Renal cortex interstitium (tissue), 11 donors: ENCODE measurements at regions not wholly inside any gene's neighbourhood (a gene's known extent, or its start where the extent isn't known, plus 50 kb on each side); places are given as distances from the start of the nearest gene placed in this dataset.
"Not testable (repeated sequence)": the region's sequence is repeated elsewhere in the genome, so short reads cannot be mapped to it uniquely, and the experiment has no call there.

ENCODE experiments used
- DNase-seq, 11 donors: peaks; one replicate each; pipeline ENCODE4 v3.0.0-alpha.2; 2013; ENCODE audit warnings: low read depth in 9 of 11, low spot score in 4 of 11; ENCODE audit errors: extremely low read depth in 1 of 11

DNA sequence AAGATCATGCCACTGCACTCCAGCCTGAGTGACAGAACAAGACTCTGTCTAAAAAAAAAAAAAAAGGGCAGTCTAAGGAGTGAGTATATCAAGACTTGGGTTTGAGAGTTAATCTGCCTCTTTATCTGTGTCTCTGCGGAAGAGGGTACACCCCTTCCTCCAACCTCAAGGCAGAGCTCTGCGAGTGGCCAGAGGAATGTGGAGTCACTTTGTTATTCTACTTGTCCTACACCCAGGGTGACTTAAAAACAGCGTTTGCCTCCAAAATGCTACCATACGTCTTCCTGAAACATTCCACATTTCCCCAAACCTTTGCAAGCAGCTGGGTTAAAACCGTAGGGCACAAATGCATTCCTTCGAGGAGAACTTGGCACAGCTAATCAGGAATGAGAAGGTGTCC is 199.9 kb downstream of the SHOX start:
- no peak for DNase-seq

DNA sequence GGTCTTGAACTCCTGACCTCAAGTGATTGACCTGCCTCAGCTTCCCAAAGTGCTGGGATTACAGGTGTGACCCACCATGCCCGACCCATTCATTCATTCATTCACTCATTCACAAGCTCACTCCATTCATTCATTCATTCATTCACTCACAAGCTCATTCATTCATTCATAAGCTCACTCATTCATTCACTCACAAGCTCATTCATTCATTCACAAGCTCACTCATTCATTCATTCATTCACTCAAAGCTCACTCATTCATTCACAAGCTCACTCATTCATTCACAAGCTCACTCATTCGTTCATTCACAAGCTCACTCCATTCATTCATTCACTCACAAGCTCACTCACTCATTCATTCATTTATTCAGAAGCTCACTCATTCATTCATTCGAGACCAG is 198.6 kb downstream of the SHOX start:
- DNase-seq = no peak

DNA sequence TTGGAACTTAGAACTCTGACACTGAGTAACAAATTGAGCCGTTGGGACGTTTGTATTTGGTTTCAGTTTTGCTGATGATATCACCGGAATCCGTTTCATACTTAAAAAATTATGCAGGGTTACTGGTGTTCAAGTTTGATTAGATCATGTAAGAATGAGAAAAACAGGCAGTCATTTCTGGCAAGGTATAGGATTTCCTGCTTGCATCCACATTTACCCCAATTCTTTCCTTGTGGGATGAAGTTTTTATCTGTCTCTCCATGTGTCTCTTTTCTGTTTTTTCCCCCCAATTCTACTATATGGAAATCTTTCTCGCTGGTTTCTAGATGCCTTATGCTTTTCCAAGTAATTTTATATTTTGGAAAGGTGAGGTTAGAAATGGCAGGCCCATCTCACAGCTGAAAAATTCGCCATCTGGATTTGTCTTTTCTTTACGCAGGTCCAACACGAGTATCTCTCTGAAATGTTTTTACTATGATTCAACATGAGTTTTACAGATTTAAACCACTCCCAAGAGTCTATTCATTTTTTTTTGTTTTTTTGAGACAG is 197.9 kb downstream of the SHOX start:
- DNase-seq = no peak

DNA sequence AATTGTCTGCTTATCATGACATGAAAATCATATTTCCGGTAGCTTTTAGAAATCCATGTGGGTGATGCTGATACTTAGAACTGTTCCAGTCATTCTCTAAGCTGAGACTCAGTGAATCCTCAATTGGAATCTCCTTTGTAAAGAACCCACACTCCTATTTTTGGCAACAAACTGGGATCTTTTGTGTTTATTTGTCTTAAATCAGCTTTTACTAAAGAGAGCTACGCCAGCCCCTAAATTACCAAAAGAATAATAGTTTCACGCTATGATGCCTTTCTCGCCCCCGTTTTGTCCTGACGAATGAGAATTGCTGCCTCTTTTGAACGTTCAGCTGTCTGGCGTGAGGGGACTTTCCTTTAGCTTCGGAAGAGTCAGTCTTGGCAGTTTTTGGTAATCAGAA is 195.9 kb downstream of the SHOX start:
- no peak for DNase-seq

DNA sequence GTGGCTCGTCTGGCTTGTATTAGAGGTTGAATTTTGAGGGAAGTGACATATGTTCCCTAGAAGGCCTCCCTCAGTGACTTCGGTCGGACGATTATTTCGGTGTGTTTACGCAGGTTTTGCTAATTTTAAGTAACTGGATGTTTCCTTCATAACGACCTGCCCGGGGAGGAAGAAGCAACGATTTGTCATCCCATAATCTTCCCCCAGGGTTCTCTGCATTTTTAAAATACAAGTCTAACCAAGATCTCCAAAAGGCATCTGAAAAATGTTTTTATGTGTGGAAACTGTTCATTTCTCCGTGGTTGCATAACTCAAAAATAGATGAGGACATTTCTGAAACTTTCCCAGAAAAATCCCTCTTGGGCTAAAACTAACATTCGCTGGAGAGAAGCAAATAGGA is 195.4 kb downstream of the SHOX start:
- DNase-seq = no peak

DNA sequence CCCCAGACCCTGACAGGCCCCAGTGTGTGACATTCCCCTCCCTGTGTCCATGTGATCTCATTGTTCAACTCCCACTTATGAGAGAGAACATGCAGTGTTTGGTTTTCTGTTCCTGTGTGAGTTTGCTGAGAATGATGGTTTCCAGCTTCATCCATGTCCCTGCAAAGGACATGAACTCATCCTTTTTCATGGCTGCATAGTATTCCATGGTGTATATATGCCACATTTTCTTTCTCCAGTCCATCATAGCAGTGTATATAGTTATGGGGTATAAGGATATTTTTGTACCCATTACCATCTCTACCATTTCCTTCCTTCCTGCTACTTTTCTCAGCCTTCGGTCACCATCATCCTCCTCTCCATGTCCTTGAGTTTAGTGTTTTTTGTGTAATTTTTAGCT is 192.5 kb downstream of the SHOX start:
- DNase-seq = not testable (repeated sequence)

DNA sequence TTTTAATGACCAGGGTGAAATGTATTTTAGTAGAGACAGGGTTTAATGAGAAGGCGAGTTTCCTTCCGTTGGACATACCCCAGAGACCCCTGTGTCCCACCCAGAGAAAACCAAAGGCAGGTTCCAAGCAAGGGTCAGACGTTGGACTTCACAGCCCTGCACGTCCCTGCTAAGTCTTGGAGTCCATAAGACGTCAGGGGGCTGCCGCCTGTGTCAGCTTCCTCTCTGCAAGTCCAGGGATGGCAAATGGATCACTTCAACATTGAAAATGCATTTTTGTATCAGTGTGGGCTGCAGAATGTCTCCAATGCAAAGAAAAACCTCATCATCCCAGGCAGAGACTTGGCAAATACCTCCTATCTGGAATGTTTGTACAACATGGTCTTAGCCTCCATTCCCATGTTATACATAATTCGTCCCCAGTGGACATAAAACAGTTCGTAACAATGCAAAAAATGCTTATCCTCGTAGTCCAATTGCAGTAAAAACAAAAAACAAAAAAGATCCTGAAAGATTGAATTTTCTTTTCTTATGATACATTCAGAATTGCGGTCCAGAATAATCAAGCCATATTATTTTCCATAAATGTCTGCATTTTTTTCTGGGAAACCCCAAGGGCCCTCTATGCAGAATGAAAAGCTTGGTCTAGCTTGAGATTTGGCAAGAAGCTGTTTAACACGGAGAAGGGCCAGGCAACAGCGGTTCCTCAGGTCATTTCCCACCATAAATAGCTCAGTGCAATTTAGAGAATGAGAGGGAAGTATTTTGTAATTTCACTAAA is 190.9 kb downstream of the SHOX start:
- DNase-seq = no peak

DNA sequence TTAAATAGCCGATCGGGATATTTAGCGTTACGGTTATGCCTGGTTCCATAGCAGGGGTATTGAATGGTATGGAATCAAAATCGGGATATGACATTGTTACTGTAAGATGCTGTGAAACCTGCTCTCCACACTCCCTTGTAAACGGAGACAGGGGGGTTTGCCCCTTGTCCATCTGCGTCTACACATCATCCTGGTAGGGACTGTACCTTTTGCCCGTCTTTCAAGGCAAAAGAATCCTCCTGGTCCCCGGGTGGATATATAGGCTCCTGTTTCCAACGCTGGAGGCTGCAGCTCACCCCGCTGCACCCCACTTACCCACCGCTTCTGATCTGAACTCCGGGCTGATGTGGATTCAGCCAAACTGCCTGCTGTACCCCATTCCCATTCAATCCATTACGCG is 189.1 kb downstream of the SHOX start:
- DNase-seq = no peak

DNA sequence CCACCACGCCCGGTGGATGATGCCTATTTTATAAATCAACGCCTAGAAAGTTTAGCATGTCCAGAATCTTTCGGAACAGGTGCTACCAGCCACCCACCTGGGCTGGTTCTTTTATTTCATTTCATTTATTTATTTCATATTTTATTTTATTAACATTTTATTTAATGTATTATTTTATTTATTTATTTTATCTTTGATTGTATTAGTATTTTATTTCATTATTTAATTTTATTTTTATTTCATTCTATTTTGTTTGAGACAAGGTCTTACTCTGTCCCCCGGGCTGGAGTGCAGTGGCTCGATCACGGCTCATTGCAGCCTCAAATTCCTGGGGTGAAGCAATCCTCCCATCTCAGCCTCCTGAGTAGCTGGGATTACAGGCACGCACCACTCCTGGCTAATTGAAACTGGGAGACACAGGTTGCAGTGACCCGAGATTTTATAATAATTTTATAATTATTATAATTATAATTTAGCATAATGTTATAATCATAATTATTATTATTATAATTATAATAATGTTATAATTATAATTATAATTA is 187.2 kb downstream of the SHOX start:
- no peak for DNase-seq

DNA sequence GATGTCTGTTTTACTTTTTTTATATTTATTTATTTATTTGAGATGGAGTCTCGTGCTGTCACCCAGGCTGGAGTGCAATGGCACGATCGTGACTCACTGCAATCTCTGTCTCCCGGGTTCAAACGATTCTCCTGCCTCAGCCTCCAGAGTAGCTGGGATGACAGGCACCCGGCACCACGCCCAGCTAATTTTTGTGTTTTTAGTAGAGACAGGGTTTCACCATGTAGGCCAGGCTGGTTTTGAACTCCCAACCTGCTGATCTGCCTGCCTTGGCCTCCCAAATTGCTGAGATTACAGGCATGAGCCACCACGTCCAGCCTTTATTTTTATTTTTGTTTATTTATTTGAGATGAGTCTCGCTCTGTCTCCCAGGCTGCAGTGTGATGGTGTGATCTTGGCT is 186.6 kb downstream of the SHOX start:
- DNase-seq = not testable (repeated sequence)

DNA sequence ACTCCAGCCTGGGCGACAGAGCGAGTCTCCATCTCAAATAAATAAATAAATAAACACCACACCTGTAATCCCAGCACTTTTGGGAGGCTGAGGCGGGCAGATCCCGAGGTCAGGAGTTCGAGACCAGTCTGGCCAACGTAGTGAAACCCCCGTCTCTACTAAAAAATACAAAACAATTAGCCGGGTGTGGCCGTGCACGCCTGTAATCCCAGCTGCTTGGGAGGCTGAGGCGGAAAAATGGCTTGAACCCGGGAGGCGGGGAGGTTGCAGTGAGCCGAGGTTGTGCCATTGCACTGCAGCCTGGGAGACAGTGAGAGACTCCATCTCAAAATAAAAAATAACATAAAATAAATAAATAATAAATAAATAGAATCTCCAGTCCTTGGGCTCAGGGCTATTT is 185.8 kb downstream of the SHOX start:
- no peak for DNase-seq

DNA sequence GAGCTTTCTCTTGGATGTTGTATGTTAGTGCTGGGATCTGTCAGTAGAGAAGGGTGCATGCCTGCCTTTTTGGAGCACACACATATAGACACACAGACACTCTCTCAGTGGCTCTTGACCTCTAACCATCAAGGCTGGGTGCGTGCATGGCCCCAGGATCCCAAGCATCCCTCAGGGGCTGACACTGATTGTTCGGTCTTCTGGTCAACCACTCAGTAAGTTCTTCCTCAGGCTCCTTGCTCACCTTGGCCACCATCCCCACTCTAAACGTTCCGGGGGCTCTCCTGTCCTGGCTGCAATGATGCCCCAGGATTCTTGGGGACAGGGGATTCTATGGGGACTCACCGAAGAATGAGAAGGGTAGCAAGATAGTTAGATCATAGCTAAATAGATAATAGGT is 179.6 kb downstream of the SHOX start:
- no peak for DNase-seq

DNA sequence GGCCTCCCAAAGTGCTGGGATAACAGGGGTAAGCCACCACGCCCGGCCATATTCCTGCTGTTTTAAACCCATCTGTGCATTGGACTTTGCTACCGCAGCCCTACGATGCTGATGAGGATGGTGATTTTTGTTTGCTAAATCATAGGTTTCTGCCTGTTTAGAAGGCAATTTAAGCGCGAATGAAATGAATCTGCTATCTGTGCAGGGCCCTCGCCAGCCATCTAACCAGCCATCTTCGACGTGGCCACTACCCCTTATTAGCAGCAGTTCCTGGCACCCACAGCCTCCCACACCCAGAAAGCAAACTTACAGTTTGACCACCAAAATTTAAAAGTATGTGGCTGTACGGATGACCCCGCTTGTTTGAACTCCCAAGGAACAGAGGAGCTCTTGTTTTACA is 178.5 kb downstream of the SHOX start:
- no peak for DNase-seq

DNA sequence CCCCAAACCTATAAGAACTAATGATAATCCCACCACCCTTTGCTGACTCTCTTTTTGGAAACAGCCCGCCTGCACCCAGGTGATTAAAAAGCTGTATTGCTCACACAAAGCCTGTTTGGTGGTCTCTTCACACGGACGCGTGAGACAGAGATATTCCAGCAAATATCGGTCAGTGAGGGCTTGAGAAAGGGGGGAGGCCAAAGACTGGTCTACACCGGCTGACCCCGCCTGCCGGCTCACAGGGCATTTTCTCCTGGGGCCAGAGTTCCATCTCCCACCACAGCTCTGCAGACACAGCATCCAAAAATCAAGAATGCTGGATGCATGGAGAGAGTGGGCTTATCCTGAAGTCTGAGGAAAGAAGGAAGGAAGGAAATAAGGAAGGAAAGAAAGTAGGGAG is 176.0 kb downstream of the SHOX start:
- DNase-seq = no peak

DNA sequence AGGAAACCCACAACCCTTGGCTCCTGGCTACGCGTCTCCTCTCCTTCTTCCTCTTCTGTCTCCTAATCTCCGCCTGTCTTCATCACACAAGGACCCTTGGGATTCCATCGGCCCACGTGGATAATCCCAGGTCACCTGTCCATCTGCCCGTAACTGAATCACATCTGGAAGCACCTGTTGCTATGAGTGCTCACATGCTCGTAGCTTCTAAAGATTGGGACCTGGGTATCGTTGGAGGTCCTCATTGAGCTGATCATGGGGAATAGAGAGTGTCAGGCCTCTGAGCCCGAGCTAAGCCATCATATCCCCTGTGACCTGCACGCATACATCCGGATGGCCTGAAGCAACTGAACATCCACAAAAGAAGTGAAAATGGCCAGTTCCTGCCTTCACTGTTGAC is 175.4 kb downstream of the SHOX start:
- no peak for DNase-seq

DNA sequence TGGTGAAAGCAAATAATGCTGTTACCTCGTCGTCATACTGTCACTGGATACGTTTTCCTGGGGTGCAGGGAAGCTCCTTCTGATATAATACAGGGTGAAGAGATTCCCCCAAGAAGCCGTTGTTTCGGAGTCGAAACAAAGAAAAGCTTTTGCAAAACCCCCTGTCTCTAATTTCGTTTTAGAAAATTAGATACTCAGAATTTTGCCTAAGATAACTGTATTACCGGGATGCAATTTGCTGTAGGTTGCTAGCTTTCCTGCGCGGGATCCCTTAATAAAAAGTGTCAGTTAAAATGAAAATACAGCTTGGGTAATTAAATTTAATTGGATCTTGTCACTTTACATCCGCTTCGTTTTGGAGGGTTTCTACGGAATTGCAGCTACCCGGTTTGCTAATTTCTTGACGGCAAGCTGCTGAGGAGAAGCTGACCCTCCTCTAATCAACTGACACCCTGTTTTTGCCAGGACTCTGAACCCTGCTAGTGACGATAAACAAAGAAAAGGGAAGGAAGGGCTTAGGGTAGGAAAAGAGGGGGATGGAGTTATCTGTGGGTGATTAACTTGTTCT is 174.6 kb downstream of the SHOX start:
- DNase-seq = peak in 1 of 11 donors; percentile 6

DNA sequence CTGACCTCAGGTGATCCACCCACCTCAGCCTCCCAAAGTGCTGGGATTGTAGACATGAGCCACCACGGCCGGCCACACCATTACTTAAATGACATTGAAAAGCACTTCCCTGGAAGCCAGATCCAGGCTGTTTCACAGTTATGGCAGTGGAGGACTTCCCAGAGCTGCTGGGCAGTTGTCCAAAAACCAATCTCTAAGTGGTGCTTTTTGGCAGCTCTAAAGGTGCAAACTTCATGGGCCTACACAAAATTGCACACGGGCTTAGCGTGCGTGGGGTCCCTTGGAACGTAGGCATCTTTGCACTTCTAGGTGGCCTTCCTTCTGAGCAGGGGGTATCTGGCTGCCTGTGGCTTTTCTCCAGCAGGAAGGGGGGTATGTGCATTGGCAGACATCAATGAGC is 172.3 kb downstream of the SHOX start:
- no peak for DNase-seq

DNA sequence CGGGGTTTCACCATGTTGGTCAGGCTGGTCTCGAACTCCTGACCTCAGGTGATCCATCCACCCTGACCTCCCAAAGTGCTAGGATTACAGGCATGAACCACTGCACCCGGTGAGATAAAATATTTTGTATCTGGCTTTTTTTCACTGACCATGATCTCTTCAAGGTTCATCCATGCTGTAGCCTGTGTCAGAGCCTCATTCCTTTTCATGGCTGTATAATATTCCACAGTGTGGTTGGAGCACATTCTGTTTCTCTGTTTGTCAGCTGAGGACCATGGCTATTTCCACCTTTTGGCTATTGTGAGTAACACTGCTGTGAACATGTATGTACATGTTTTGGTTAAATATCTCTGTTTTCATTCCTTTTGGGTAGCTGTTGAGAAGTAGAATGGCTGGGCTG is 169.2 kb downstream of the SHOX start:
- no peak for DNase-seq

DNA sequence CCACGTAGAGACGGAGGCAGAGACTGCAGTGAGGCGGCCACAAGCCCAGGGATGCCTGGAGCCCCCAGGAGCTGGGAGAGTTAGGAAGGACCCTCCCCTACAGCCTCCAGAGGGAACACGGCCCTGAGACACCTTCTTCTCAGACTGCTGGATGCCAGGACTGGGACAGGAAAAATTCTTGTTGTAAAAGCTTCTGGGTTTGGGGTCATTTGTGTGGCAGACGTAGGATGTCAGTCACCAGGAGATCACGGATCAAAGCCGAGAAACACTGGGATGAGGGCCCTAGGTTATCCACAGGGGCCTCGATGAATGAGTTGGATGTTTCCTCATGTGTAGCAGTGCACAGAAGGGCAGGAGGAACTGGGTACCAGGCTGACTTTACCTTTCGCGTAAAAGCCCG is 163.7 kb downstream of the SHOX start:
- no peak for DNase-seq

DNA sequence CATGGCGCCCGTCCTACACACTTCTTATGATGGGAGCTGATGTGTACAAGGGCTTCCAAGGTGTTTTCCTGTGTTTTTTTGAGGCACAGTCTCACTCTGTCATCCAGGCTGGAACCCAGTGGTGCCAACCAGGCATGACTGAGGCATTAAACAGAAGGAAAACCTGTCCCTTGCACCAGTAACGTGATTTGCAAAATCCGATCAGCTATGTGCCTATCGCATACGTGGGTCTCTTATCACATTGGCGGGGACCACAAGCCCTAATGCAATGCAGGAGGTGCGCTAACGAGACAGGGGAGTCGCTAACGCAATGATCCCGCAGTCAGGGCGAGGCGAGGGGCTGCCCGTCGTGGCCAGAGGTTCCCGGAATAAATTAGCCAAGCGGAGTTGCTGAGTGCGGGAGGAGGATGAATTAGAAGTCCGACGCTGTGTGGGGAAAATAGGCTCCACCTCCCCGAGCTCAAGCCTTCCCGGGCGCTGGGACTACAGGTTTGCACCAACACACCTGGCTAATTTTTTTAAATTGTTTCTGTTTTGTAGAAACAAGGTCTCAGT is 162.7 kb downstream of the SHOX start:
- DNase-seq = no peak
